ENCODE measurements at regions not wholly inside any gene's neighbourhood (a gene's known extent, or its start where the extent isn't known, plus 50 kb on each side); places are given as distances from the start of the nearest gene placed in this dataset.

DNA sequence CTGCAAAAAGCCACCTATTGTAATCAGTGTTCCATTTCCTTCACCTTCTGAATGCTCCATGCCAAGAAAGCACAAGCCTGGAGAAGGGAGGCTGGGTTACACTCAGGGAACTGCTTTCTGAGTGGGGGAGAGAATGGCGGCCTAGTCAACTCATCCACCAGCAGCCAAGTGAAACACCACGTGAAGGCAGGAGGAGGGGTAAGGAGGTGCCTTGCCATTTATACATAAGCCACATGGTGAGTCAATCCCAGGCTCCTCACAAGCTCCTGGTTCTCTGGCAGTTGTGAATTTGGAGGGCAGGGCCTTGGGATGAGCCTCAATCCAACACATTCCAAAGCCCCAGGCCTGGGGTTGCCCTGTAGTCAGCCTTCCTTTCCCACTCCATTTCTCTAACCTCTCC, 149.4 kb downstream of the CD24 start:
- no peak overlapping the region for H3K27ac ChIP-seq (ENCODE audit: low read length)
- H3K4me2 ChIP-seq (ENCODE audit: low read length) = no peak overlapping the region
- TF ChIP-seq EZH2phosphoT487 (IDR thresholded peaks at IDR 0.05; ENCODE audit: low read depth) = no peak
- TF ChIP-seq, protein P1, sequence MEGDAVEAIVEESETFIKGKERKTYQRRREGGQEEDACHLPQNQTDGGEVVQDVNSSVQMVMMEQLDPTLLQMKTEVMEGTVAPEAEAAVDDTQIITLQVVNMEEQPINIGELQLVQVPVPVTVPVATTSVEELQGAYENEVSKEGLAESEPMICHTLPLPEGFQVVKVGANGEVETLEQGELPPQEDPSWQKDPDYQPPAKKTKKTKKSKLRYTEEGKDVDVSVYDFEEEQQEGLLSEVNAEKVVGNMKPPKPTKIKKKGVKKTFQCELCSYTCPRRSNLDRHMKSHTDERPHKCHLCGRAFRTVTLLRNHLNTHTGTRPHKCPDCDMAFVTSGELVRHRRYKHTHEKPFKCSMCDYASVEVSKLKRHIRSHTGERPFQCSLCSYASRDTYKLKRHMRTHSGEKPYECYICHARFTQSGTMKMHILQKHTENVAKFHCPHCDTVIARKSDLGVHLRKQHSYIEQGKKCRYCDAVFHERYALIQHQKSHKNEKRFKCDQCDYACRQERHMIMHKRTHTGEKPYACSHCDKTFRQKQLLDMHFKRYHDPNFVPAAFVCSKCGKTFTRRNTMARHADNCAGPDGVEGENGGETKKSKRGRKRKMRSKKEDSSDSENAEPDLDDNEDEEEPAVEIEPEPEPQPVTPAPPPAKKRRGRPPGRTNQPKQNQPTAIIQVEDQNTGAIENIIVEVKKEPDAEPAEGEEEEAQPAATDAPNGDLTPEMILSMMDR (IDR thresholded peaks at IDR 0.05; ENCODE audit: low read depth, low read length) = no peak
- no peak overlapping the region for H2AFZ ChIP-seq (ENCODE audit: low read depth, low read length)
- no peaks in the 10 kb centered on the region for H3K9me3 ChIP-seq (ENCODE audit: insufficient read depth, low read length)
- no peaks in the 10 kb centered on the region for H4K20me1 ChIP-seq (ENCODE audit: insufficient read depth, low read length)
- H3K27me3 ChIP-seq (ENCODE audit: low read depth, low read length) = no peaks in the 10 kb centered on the region
- H3K79me2 ChIP-seq (ENCODE audit: low read length) = no peaks in the 10 kb centered on the region
- H3K36me3 ChIP-seq (replicated peaks; ENCODE audit: low read depth, low read length) = no peaks in the 10 kb centered on the region
- no peak overlapping the region for H3K9ac ChIP-seq (ENCODE audit: low read length)
- H3K4me3 ChIP-seq (ENCODE audit: low read length) = no peak overlapping the region
- H3K4me1 ChIP-seq (ENCODE audit: low read length) = peaks cover 6% of the 10 kb centered on the region; the same call in 1 of the 2 replicates

DNA sequence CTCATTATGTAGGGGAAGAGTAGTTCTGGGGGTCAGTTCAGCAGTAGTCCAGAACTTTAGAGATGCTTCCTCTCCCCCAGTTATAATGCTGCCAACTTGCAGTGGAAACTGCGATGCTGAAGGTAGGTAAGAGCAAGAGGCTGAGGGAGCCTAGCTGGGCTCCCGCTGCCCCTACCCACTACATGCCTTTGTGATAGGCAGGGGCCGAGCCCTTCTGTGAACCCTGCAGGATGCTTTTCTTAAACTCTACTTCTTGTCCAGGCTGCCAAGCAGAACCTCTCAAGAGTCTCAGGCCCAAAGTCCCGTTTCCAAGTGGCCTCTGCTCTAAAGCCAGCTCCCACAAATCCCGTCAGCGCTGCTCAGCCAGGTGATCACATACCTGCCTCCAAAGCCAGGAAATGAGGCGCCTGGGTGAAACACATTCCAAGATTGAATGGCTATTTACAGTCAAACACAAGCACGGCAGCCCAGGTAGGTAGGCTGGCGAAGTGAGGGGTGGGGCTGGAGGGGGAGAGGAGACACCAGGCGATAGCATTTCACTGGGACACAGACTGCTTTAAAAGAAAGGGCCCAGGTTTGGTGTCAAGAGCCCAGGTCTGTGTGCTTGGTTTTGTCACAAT, 150.7 kb downstream of the CD24 start:
- Histone ChIP-seq H4K20me1 (ENCODE audit: insufficient read depth, low read length) (no peaks in the 10 kb centered on the region), H3K27me3 (ENCODE audit: low read depth, low read length) (no peaks in the 10 kb centered on the region), H3K4me2 (ENCODE audit: low read length) (no peak overlapping the region), H3K4me3 (ENCODE audit: low read length) (no peak overlapping the region), H3K36me3 (replicated peaks; ENCODE audit: low read depth, low read length) (no peaks in the 10 kb centered on the region), H2AFZ (ENCODE audit: low read depth, low read length) (no peak overlapping the region), H3K9me3 (ENCODE audit: insufficient read depth, low read length) (no peaks in the 10 kb centered on the region), H3K79me2 (ENCODE audit: low read length) (no peaks in the 10 kb centered on the region), H3K4me1 (ENCODE audit: low read length) (peaks cover 6% of the 10 kb centered on the region; the same call in 1 of the 2 replicates), H3K27ac (ENCODE audit: low read length) (no peak overlapping the region), H3K9ac (ENCODE audit: low read length) (no peak overlapping the region)
- no peak for TF ChIP-seq EZH2phosphoT487 (IDR thresholded peaks at IDR 0.05; ENCODE audit: low read depth)
- TF ChIP-seq, protein P1 (IDR thresholded peaks at IDR 0.05; ENCODE audit: low read depth, low read length) = no peak

DNA sequence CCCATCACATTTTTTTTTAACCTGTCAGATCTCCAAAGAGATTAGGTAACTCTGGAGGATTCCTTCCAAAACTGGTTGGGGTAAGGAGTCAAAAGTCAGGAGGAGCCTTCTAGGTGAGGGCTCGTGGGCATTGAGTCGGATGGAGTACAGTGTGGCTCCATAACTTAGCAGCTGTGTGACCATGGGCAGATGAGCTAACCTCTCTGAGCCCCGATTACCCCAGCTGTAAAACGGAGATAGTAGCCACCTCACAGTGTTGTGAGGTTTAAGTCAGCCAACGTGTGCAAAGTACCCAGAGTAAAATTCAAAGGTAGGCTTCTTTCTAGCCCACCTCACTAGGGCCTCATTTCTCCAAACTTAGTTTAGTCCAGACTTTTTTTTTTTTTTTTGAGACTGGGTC, 151.5 kb downstream of the CD24 start:
- Histone ChIP-seq H2AFZ (ENCODE audit: low read depth, low read length) (no peak overlapping the region), H3K27me3 (ENCODE audit: low read depth, low read length) (no peaks in the 10 kb centered on the region), H3K4me3 (ENCODE audit: low read length) (no peak overlapping the region), H3K4me2 (ENCODE audit: low read length) (no peak overlapping the region), H3K36me3 (replicated peaks; ENCODE audit: low read depth, low read length) (no peaks in the 10 kb centered on the region), H4K20me1 (ENCODE audit: insufficient read depth, low read length) (no peaks in the 10 kb centered on the region), H3K27ac (ENCODE audit: low read length) (no peak overlapping the region), H3K9ac (ENCODE audit: low read length) (no peak overlapping the region), H3K9me3 (ENCODE audit: insufficient read depth, low read length) (no peaks in the 10 kb centered on the region), H3K4me1 (ENCODE audit: low read length) (peaks cover 6% of the 10 kb centered on the region; the same call in 1 of the 2 replicates), H3K79me2 (ENCODE audit: low read length) (no peaks in the 10 kb centered on the region)
- no peak for TF ChIP-seq EZH2phosphoT487 (IDR thresholded peaks at IDR 0.05; ENCODE audit: low read depth)
- TF ChIP-seq, protein P1 (IDR thresholded peaks at IDR 0.05; ENCODE audit: low read depth, low read length) = no peak

DNA sequence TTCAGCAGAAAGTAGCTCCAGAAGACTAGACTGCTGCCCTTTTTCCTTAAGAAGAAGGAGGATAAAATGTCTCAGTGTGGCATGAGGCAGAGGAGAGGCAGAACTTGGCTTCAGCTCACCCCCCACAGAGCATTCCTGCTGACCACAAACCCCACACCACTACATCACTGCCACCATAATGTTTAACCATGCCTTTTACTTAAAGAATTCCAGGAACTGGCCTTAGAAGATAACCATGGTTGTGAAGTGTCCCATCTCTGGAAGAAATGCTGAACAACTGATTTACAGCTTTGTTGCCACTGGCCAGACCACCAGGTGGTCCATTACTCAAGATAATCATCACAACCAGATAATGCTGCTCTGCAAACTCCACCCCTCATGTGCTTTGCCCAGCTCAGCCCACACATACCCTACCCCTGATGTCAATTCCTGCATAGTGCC, 154.1 kb downstream of the CD24 start:
- Histone ChIP-seq H3K9ac (ENCODE audit: low read length) (no peak overlapping the region), H3K4me1 (ENCODE audit: low read length) (peaks cover 6% of the 10 kb centered on the region; the same call in 1 of the 2 replicates), H3K36me3 (replicated peaks; ENCODE audit: low read depth, low read length) (no peaks in the 10 kb centered on the region), H4K20me1 (ENCODE audit: insufficient read depth, low read length) (no peaks in the 10 kb centered on the region), H3K27ac (ENCODE audit: low read length) (no peak overlapping the region), H2AFZ (ENCODE audit: low read depth, low read length) (no peak overlapping the region), H3K9me3 (ENCODE audit: insufficient read depth, low read length) (no peaks in the 10 kb centered on the region), H3K4me2 (ENCODE audit: low read length) (no peak overlapping the region), H3K4me3 (ENCODE audit: low read length) (no peak overlapping the region), H3K27me3 (ENCODE audit: low read depth, low read length) (no peaks in the 10 kb centered on the region), H3K79me2 (ENCODE audit: low read length) (no peaks in the 10 kb centered on the region)
- TF ChIP-seq EZH2phosphoT487 (IDR thresholded peaks at IDR 0.05; ENCODE audit: low read depth) = no peak
- TF ChIP-seq, protein P1 (IDR thresholded peaks at IDR 0.05; ENCODE audit: low read depth, low read length) = no peak
